ENCODE measurements at regions not wholly inside any gene's neighbourhood (a gene's known extent, or its start where the extent isn't known, plus 50 kb on each side); places are given as distances from the start of the nearest gene placed in this dataset.

DNA sequence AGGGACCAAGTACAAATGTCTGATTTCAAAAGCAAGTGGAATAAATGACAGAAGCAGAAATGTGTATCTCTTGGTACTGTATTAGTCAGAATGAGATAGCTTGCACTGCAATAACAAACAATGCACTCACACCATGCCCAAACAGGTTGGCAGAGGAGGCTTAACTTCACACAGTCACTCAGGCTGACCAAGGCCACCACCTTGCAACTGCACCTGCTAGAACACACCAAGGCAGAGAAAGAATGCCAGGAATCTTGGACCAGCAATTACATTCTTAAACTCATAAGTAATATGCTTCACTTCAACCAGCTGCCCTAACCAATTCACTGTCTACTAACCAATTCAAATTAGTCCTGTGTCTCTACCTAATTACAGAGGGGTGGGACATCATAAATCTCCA lies 378.3 kb downstream of the BCL11B start:
- POLR2A ChIA-PET: interaction anchor here (1.0 kb wide), 1 partner anchor 296 kb away, joined by 3 read pairs; no protein-coding TSS in a partner anchor
- H3K36me3 Mint-ChIP-seq (ENCODE audit: low read depth): no peaks in the 10 kb centered on the region
- H3K4me1 Mint-ChIP-seq: no peaks in the 10 kb centered on the region
- no peak for DNase-seq
- H3K9me3 Mint-ChIP-seq: peaks cover 9% of the 10 kb centered on the region
- CTCF ChIA-PET: no interaction called here
- no peak overlapping the region for H3K27ac Mint-ChIP-seq
- H3K27me3 Mint-ChIP-seq: no peaks in the 10 kb centered on the region
- H3K4me3 Mint-ChIP-seq: no peak overlapping the region

DNA sequence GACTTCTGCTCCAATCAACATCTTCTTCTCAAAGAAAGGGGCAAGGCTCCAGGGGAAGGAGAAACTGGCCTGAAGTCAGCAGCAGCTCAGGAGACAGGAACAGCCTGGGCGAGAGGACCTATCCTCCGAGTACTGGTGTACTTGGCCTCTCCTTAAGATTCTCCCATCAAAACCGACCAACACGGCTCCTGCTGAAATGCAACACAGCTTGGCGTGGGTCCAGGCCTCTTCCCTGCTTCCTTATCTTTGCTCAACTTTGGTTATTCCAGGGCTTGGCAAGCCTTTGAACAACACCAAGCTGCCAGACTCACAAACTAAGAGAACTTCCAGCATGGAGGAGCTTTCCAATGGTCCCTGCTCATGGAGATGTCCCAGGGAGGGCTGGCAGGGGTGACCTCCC lies 377.4 kb downstream of the BCL11B start:
- Mint-ChIP-seq H3K4me3 (no peak overlapping the region), H3K27me3 (no peaks in the 10 kb centered on the region), H3K9me3 (peaks cover 9% of the 10 kb centered on the region), H3K27ac (no peak overlapping the region), H3K4me1 (no peaks in the 10 kb centered on the region), H3K36me3 (ENCODE audit: low read depth) (no peaks in the 10 kb centered on the region)
- no peak for DNase-seq
- ChIA-PET CTCF (interaction anchor here (0.6 kb wide), 1 partner anchor 401 kb away, joined by 4 read pairs; no protein-coding TSS in a partner anchor), POLR2A (no interaction called here)

DNA sequence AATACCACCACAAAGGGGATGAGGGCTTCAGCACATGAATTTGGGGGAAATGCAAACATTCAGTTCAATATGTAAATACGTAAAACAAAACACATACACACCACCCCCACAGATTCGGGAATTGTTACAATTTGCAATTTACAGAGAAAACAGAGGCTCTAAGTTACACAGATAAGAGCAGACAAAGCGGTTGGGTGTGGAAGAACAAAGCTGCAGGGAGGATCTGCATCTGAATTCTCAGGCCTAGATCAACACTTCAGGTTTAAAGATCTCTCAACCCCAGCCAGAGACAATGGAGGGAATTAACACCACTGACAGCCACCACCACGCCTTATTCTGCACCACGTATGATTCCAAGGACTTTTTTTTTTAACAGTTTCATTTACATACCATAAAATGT lies 375.5 kb downstream of the BCL11B start:
- Mint-ChIP-seq H3K27ac (no peak overlapping the region), H3K9me3 (peaks cover 9% of the 10 kb centered on the region), H3K27me3 (no peaks in the 10 kb centered on the region), H3K4me3 (no peak overlapping the region), H3K36me3 (ENCODE audit: low read depth) (no peaks in the 10 kb centered on the region), H3K4me1 (no peaks in the 10 kb centered on the region)
- no peak for DNase-seq
- ChIA-PET CTCF (no interaction called here), POLR2A (no interaction called here)

DNA sequence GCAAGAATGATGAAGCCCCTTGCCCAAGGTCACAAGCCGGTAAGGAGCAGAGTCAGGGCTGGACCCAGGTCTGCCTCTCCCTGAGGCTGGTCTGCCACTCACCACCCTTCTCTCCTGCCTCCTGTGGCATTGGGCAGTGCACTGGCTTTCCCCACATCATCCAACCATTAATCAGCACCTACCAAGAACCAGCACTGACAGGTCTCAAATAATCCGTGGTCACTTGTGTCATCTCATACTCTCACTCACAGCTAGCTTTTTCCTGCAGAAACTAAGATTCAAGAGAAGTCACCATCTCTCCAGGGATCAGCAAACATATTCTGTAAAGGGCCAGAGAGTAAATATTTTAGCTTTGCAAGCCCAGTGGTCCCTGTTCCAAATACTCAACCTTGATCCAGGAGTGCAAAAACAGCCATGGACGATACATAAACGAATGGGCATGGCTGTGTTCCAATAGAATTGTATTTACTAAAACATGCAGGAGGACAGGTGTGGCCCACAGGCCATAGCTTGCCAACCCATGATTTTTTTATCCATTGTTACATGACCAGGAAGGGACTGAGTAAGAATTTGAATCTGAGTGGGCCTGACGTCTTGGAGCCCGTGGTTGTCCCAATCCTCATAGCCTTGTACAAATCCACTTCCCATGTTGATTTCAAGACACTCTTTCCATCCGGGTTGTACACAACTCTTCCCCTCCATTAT lies 374.2 kb downstream of the BCL11B start:
- no peak for DNase-seq
- Mint-ChIP-seq H3K4me3 (no peak overlapping the region), H3K27ac (no peak overlapping the region), H3K9me3 (peaks cover 9% of the 10 kb centered on the region), H3K27me3 (no peaks in the 10 kb centered on the region), H3K36me3 (ENCODE audit: low read depth) (no peaks in the 10 kb centered on the region), H3K4me1 (no peaks in the 10 kb centered on the region)
- ChIA-PET POLR2A (interaction anchor here (0.8 kb wide), 1 partner anchor 47 kb away, joined by 3 read pairs; no protein-coding TSS in a partner anchor), CTCF (no interaction called here)

DNA sequence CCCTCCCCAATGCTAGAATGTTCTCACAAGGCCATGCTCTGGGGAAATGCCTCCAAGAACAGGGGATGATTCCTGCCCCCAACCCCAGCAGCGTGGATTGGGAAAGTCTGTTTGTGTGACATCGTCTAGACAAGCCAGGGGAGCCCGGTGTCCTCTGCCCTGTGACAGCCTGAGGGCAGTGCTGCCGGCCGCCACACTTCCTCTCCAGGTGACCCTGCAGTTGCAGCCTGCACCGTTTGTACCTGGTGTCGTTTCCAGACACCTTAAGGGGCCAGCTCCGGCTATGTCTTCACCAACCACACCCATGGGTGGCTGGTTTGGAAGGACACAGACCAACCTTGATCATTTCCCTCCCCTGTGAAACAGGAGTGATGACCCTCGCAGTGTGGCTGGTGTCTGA lies 372.6 kb downstream of the BCL11B start:
- DNase-seq: no peak
- Mint-ChIP-seq H3K36me3 (ENCODE audit: low read depth) (no peaks in the 10 kb centered on the region), H3K27me3 (no peaks in the 10 kb centered on the region), H3K4me3 (no peak overlapping the region), H3K4me1 (no peaks in the 10 kb centered on the region), H3K27ac (no peak overlapping the region), H3K9me3 (peaks cover 9% of the 10 kb centered on the region)
- CTCF ChIA-PET: no interaction called here
- POLR2A ChIA-PET: no interaction called here

DNA sequence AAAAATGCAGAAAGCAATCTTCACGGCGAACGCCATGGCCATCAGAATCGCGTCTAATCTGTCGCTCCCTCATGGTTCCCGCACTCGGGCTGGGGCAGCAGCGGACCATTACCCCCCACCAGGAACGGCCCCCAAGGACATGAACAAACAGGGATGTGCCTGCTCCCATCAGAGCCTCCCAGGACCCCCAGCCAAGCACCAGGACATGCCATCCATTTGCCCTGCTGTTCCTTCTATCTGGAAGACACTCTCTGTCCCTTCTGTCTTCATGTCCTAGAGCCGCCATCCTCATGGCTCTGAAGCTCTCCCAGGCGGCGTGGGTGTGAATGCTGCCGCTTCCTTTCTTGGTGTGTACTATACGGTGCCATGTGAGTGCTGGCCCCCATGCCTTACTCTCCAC lies 371.8 kb downstream of the BCL11B start:
- H3K27me3 Mint-ChIP-seq: no peaks in the 10 kb centered on the region
- H3K9me3 Mint-ChIP-seq: peaks cover 9% of the 10 kb centered on the region
- ChIA-PET POLR2A (no interaction called here), CTCF (no interaction called here)
- no peaks in the 10 kb centered on the region for H3K4me1 Mint-ChIP-seq
- H3K4me3 Mint-ChIP-seq: no peak overlapping the region
- no peak for DNase-seq
- H3K27ac Mint-ChIP-seq: no peak overlapping the region
- no peaks in the 10 kb centered on the region for H3K36me3 Mint-ChIP-seq (ENCODE audit: low read depth)

DNA sequence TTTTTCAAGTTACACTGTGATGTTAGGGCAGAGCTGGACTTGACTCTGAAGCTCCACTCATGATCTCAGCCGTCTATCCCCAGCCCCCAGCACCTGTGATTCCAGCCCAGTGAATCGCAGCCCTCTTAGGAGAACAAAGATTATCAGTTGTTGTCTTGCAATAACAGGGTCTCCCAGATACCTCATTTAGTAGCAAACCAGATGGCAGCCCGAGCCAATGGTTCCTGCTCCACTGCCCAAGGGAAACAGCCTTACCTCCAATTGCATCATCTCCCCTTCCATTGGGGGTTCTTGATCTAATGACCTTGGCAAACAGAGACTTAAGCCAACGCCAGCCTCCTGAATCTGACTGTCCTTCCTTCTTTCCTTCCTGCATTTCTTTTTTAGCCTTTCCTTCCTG lies 371.2 kb downstream of the BCL11B start:
- H3K27me3 Mint-ChIP-seq: no peaks in the 10 kb centered on the region

DNA sequence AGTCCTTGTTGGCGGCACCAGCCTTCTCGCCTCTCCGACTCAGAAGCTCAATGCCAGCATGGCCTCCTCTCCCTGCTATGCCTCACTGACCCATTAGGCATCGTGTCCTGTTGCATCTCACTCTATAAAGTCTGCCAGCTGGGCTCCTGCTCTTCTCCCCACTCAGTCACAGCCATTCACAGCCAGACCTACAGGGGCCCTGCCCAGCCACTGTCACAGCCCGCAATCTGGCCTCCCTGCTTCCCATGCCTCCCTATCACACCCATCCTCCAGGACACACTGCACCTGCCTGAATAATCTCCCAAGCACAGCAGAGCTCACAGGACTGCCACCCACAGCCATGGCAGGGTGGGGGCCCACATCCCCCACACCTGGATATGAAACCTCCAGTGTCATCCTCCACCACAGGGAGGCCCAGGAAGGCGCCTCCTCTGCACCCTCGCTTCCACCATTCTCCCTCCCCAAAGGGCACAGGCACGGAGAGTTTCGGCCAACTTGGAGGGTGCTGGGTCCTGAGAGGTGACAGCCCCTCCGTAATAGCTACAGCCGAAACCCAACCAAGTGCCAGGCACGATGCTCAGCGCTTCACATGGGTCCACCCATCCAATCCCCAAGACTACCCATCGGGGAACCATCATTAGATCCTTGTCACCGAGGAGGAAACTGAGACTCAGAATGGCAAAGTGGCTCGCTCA lies 370.3 kb downstream of the BCL11B start:
- ChIA-PET CTCF (no interaction called here), POLR2A (no interaction called here)
- Mint-ChIP-seq H3K4me1 (no peaks in the 10 kb centered on the region), H3K27ac (no peak overlapping the region), H3K4me3 (no peak overlapping the region), H3K36me3 (ENCODE audit: low read depth) (no peaks in the 10 kb centered on the region), H3K9me3 (peaks cover 4% of the 10 kb centered on the region), H3K27me3 (no peaks in the 10 kb centered on the region)
- DNase-seq: no peak

More for the DNA sequence above, 371.2 kb downstream of the BCL11B start:
- H3K4me3 Mint-ChIP-seq: no peak overlapping the region
- peaks cover 9% of the 10 kb centered on the region for H3K9me3 Mint-ChIP-seq
- H3K4me1 Mint-ChIP-seq: no peaks in the 10 kb centered on the region
- H3K36me3 Mint-ChIP-seq (ENCODE audit: low read depth): no peaks in the 10 kb centered on the region
- ChIA-PET POLR2A (no interaction called here), CTCF (no interaction called here)
- H3K27ac Mint-ChIP-seq: no peak overlapping the region
- no peak for DNase-seq

DNA sequence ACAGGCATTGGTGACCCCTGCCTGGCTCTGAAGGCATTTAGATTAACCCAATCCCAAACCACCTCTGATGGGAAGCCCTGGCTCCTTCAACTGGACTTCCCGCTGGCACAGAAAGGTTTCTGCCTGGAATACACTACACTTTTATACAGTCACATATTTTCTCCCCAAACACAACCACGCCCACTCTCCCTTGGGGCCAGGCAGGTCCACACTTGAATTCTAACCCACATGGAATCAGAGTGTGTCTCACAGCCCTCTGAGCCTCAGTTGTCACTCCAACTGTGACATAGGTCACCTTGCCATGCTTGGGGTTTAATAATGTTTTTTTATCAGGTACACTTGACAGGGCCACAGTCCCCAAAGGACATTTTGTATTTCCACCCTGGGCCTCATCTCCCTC lies 368.6 kb downstream of the BCL11B start:
- H3K36me3 Mint-ChIP-seq (ENCODE audit: low read depth): no peaks in the 10 kb centered on the region
- no peaks in the 10 kb centered on the region for H3K9me3 Mint-ChIP-seq
- no peak overlapping the region for H3K27ac Mint-ChIP-seq
- ChIA-PET POLR2A (interaction anchor here (1.0 kb wide), 1 partner anchor 81 kb away, joined by 3 read pairs; no protein-coding TSS in a partner anchor), CTCF (interaction anchor here (0.7 to 1.4 kb wide), 2 partner anchors 10 to 1301 kb away, joined by 3 read pairs; no protein-coding TSS in a partner anchor)
- DNase-seq: no peak
- no peaks in the 10 kb centered on the region for H3K27me3 Mint-ChIP-seq
- no peaks in the 10 kb centered on the region for H3K4me1 Mint-ChIP-seq
- no peak overlapping the region for H3K4me3 Mint-ChIP-seq

DNA sequence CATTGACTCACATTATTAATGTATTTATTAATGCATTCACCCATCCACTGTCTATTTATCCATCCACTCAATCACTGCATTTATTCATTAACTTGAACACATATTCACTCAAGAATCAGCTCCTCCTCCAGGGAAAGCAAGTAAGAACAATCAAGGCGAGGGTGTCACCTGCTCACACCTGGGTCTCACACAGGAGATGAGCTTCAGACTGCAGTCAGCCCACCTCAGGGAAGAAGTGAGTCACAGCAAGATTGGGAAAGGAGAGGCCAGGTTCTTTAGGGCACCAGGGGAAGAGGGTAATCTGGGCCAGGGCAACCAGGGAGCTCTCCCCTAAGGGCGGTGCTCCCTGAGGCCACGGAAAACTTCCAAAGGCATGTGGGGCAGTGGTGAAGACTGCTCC lies 367.3 kb downstream of the BCL11B start:
- no peak overlapping the region for H3K27ac Mint-ChIP-seq
- POLR2A ChIA-PET: no interaction called here

DNA sequence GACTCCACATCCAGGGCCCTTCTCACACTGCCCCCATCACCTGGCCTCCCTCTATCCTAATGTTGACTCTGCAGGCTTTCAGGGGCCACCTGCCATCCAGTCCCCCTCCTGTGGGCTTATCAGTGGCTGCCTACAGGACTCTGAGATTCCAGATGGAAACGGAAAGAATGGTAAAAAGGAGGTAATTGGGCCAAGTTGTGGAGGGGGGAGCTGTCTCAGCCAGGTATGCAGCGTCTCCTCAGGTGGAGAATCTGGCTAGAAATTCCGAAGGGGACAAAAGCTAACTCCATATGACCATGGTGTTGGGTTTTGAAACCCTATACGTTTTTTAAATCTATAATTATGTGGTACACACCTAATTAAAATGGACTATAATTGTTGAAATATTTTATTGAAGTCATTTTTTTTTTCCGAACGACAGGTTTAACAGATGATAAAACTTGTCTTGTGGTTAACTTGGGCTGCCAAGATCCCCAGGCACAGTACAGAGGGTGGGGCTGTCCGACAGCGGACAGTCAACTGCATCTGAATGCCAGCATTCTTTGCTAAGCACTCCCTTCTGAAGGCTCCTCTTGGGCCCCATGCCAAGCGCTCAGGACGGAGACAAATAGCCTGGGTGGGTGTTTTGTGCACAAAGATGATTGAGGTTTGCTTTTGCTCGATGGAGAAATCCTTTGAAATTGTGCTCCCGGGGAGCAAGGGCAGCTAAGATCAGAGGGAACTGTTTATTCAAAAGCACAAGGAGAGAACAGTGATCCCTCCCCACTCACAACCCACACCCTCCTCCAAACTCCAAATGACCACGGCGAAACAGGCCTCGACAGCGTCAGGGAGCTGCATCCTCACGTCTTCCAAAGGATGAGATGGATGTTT lies 365.6 kb downstream of the BCL11B start:
- no peaks in the 10 kb centered on the region for H3K27me3 Mint-ChIP-seq
- ChIA-PET POLR2A (no interaction called here), CTCF (no interaction called here)
- H3K9me3 Mint-ChIP-seq: no peaks in the 10 kb centered on the region
- no peak overlapping the region for H3K27ac Mint-ChIP-seq
- no peaks in the 10 kb centered on the region for H3K36me3 Mint-ChIP-seq (ENCODE audit: low read depth)
- H3K4me3 Mint-ChIP-seq: no peak overlapping the region
- no peaks in the 10 kb centered on the region for H3K4me1 Mint-ChIP-seq
- no peak for DNase-seq

More for the DNA sequence above, 367.3 kb downstream of the BCL11B start:
- H3K4me1 Mint-ChIP-seq: no peaks in the 10 kb centered on the region
- no peak overlapping the region for H3K4me3 Mint-ChIP-seq
- H3K36me3 Mint-ChIP-seq (ENCODE audit: low read depth): no peaks in the 10 kb centered on the region
- H3K27me3 Mint-ChIP-seq: no peaks in the 10 kb centered on the region
- CTCF ChIA-PET: interaction anchor here (1.4 kb wide), 1 partner anchor 8 kb away, joined by 3 read pairs; no protein-coding TSS in a partner anchor
- DNase-seq: no peak
- no peaks in the 10 kb centered on the region for H3K9me3 Mint-ChIP-seq

DNA sequence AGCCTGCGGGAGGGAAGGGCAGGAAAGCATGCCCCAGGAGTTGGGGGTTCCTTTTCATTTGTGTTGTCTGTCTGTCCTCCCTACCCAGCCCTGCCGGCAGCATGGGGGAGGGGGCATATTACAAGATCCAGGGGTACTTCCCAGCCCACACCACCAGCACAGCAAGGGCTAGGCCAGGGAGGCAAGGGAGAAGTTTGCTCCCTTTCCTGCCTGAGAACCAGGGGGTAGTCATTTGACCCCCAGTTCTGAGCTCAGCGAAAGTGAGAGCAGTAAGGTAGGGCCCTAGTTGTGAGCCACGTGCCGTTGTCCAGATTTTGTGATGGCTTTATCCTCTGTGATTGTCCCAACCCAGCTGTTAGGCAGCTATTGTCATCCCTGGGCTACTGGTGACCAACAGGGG lies 364.7 kb downstream of the BCL11B start:
- POLR2A ChIA-PET: no interaction called here
- no peaks in the 10 kb centered on the region for H3K36me3 Mint-ChIP-seq (ENCODE audit: low read depth)
- H3K9me3 Mint-ChIP-seq: no peaks in the 10 kb centered on the region
- H3K27me3 Mint-ChIP-seq: no peaks in the 10 kb centered on the region
- CTCF ChIA-PET: no interaction called here
- H3K27ac Mint-ChIP-seq: no peak overlapping the region
- no peak overlapping the region for H3K4me3 Mint-ChIP-seq
- H3K4me1 Mint-ChIP-seq: peaks cover 8% of the 10 kb centered on the region
- no peak for DNase-seq

DNA sequence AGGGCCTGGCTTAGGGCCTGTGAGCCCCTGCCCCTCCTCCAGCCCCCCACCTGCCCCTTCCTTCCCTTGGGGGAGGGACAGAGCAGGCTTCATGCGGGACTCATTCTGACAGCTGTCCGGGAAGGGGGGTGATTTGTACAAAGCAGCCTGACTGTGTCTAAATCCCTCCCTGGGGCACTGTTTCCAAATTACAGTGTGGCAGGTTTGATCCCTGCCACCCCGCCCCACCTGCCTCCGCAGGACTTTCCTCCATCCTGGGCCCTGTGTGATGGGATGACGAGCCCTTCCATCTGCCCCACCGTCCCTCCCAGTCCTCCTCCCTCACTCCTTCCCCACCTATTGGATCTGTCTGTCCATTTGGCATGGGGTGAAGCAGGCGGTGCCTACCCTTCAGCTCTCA lies 363.9 kb downstream of the BCL11B start:
- ChIA-PET CTCF (no interaction called here), POLR2A (no interaction called here)
- DNase-seq: no peak
- Mint-ChIP-seq H3K27me3 (no peaks in the 10 kb centered on the region), H3K4me1 (peaks cover 16% of the 10 kb centered on the region), H3K4me3 (no peak overlapping the region), H3K36me3 (ENCODE audit: low read depth) (no peaks in the 10 kb centered on the region), H3K9me3 (no peaks in the 10 kb centered on the region), H3K27ac (no peak overlapping the region)
